Epidermal melanocyte (primary cell): ENCODE measurements at regions not wholly inside any gene's neighbourhood (a gene's known extent, or its start where the extent isn't known, plus 50 kb on each side); places are given as distances from the start of the nearest gene placed in this dataset.
"Not testable (repeated sequence)": the region's sequence is repeated elsewhere in the genome, so short reads cannot be mapped to it uniquely, and the experiment has no call there.

Experiments
- DNase-seq: peaks from one replicate; pipeline ENCODE4 v3.0.0; 2011; ENCODE audit warnings: low spot score; ENCODE audit not compliant: insufficient read length

DNA sequence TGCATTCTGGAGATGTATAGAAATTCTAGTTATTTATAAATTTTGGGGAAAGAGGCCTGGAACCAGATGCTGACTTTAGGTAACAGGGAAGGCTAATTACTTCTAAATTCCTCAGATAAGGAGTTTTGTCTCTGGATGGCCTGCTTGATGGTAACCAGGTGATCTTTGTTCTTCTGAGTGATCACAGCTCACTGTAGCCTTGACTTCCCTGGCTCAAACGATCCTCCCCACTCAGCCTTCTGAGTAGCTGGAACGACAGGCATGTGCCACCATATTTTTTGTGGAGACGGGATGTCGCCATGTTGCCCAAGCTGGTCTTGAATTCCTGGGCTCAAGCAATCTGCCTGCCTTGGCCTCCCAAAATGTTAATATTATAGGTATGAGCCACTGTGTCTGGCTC lies 54.4 kb upstream of the MSH6 start:
- no peak for DNase-seq

DNA sequence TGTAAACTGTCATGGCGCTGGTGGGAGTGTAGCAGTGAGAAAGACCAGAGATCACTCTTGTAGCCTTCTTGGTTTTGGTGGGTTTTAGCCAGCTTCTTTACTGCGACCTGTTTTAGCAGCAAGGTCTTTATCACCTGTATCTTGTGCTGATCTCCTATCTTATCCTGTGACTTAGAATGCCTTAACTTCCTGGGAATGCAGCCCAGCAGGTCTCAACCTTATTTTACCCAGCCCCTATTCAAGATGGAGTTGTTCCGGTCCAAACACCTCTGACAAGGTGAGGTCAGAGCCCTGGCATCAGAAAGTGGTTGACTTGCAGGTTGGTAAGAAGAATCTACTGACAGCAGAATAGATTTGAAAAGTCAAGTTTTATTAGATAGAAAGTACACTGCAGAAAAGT lies 55.0 kb upstream of the MSH6 start:
- DNase-seq, result no peak

DNA sequence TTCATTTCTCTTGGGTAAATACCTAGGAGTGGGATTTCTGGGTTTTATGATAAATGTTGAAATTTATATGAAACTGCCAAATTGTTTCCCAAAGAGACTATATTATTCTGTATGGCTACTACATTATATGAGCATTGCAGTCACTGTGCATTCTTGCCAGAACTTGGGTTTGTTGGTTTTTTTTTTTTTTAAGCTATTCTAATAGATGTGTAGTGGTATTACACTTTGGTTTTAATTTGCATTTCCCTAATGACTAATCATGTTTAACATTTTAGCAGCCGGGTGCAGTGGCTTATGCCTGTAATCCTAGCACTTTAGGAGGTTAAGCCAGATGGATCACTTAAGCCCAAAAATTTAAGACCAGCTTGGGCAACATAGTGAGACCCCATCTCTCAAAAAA lies 56.0 kb upstream of the MSH6 start:
- not testable (repeated sequence) for DNase-seq

- no peak for DNase-seq
Measured at GRCh38 chr2:47725808-47726207, 57.1 kb upstream of the MSH6 start.

- no peak for DNase-seq
Measured at GRCh38 chr2:47724221-47724981, 58.5 kb upstream of the MSH6 start.

- DNase-seq, result no peak
Measured at GRCh38 chr2:47721296-47721695, 61.6 kb upstream of the MSH6 start.

- no peak for DNase-seq
Measured at GRCh38 chr2:47720559-47720958, 62.4 kb upstream of the MSH6 start.

DNA sequence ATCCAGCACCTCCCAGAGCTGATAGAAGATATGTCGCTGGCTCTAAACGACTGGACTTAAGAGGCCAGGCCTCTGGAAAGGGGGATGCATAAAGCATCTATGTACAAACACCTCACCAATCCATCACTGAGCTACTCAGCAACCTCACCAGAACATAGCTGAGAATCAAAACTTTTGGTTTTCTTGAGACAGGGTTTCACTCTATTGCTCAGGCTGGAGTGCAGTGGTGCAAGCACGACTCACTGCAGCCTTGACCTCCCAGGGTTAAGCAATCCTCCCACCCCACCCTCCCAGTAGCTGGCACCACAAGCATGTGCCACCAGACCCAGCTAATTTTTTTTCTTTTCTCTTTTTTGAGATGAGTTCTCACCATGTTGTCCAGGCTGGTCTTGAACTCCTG lies 62.9 kb upstream of the MSH6 start:
- DNase-seq, result no peak

- DNase-seq, result no peak
Measured at GRCh38 chr2:47719099-47719498, 63.8 kb upstream of the MSH6 start.

- not testable (repeated sequence) for DNase-seq
Measured at GRCh38 chr2:47716307-47716706, 66.6 kb upstream of the MSH6 start.

- DNase-seq, result no peak
Measured at GRCh38 chr2:47715552-47715951, 67.4 kb upstream of the MSH6 start.

DNA sequence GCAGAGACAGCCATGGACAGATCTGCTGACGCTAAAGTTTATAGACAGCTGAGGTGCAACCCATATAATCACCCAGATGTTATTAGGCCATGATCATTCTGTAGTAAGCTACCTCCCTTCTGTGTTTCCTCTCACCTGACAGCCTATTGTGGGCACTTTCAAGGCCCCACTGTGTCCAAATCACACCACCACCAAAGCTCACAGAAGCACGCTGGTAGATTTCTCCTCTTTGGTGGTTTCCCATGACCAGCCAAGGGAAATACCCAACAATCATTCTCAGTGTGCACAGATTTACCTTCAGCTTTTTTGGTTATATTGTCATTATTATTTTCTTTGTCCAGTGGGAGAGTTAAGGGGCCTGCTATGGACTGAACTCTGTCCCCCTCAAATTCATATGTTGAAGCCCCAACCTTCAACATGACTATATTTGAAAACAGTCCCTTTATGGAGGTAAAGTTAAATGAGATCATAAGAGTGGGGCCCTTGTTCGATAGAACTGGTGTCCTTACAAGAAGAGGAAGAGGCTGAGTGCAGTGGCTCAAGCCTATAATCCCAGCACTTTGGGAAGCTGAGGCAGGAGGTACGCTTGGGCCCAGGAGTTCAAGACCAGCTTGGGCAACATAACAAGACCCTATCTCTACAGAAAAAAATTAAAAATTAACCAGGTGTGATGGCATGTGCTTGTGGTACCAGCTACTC lies 74.0 kb upstream of the MSH6 start:
- DNase-seq, result no peak

DNA sequence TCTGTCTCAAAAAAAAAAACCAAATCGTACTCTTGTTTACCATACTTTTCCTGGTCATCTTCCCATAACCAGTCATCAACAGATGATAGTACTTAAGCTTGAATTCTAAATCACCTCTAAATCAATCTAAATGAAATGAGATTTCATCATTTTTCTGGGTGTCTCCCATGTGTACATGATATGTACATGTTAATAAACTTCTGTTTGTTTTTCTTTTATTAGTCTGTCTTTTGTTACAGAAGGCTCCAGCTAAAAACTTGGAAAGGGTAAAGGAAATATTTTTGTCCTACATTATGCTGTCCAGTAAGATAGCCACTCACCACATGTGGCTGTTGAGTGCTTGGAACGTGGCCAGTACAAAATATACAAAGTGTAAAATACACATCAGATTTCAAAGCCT lies 78.7 kb upstream of the MSH6 start:
- no peak for DNase-seq

DNA sequence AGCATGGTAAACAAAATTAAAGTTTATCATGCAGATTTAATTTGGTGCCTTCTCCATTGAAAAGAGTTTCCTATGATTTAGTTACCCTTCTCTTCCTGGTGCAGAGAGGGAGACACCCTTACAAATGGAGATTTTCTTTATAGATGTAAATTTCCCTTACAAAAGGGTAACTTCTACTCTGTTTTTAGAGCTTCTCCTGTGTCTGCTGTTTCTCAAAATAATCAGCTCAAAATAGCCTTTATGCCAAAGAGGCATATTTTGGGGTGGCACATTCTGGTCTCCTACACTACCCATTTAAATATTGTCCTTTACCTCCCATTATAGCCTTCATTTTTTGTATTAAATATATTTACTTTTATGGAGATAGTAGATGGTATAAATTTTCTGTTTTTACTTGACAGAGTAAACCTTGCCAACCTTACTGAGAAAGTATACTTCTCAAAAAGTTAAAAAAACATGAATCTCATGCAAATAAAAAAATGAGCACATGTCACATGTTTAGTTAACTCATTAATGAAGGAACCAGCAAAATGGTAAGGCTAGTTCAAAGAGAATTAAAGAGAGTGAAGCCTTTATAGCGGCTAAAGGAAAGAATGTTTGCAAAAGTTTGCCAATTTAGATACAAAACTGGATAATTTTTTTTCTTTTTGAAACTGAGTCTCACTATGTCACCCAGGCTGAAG lies 83.3 kb upstream of the MSH6 start:
- DNase-seq, result no peak

DNA sequence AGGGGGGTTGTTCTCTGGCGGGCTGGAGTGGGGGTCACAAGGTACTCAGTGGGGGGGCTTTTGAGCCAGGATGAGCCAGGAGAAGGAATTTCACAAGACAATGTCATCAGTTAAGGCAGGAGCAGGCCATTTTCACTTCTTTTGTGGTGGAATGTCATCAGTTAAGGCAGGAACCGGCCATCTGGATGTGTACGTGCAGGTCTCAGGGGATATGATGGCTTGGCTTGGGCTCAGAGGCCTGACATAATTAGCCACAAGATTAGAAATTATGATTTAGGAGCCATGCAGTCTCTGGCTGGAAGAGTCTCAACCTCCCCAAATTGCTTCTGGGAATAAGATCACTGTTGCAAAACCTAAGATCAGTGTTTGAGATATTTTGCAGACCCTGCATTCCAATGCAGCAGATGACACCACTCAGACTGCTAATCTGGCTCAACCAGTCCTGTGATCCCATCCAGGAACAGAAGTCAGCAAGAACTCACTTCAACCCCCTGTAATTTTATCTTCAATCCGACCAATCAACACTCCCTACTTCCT lies 84.4 kb upstream of the MSH6 start:
- DNase-seq, result not testable (repeated sequence)

GRCh38 chr2:47697681-47698435 lies 85.1 kb upstream of the MSH6 start:
- not testable (repeated sequence) for DNase-seq

DNA sequence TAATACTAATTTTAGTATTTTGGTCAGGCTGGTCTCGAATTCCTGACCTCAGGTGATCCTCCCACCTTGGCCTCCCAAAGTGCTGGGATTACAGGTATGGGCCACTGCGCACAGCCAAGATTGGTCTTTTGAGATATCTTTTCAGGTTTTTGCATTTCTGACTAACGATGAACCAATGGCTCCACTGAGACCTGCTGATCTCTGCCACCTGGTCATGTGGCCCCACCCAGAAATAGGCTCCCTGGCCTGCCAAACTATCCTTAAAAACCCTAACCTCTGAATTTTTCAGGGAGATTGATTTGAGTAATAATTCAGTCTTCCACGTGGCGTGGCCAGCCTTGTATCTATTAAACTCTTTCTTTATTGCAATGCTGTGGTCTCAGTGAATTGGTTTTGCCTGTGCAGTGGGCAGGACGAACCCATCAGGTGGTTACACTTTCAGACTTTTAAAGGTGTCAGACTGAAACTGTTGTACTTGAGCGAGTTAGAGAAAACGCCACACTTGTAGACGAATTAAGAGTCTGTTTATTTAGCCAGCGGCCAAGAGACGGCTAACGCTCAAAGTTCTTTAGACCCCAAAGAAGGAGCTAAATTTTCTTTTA lies 85.8 kb upstream of the MSH6 start:
- no peak for DNase-seq

- no peak for DNase-seq
Measured at GRCh38 chr2:47696478-47696831, 86.5 kb upstream of the MSH6 start.

GRCh38 chr2:47695800-47696477 lies 87.0 kb upstream of the MSH6 start:
- no peak for DNase-seq

DNA sequence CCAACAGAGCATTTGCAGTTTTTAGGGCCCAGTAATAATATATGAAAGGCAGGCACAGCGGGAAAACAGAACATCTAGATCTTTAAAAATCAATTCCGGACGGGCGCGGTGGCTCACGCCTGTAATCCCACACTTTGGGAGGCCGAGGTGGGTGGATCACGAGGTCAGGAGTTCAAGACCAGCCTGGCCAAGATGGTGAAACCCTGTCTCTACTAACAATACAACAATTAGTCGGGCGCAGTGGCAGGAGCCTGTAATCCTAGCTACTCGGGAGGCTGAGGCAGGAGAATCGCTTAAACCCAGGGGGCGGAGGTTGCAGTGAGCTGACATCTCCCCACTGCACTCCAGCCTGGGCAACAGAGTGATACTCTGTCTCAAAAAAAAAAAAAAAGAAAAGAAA lies 88.5 kb upstream of the MSH6 start:
- not testable (repeated sequence) for DNase-seq
